ENCODE measurements at regions not wholly inside any gene's neighbourhood (a gene's known extent, or its start where the extent isn't known, plus 50 kb on each side); places are given as distances from the start of the nearest gene placed in this dataset.

DNA sequence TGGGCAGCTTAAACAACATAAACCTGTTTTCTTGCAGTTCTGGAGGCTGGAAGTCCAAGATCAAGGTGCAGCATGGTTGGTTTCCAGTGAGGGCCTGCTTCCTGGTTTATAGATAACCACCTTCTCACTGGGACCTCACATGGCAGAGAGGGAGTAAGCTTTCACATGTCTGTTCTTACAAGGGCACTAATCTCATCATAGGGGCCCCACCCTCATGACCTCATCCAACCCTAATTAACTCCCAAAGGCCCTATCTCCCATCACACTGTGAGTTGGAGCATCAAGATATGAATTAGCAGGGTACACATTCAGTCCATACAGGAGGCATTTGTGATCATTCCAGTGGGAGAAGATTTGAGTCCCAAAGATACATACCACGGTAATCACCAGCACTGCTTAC lies 50.5 kb upstream of the GRIN2A start:
- Histone ChIP-seq H3K9me3 (peaks cover 0 to 30% (median 24%) of the 10 kb centered on the region in 4 donors), H3K27me3 (peaks cover 0 to 7% (median 0%) of the 10 kb centered on the region in 3 donors), H3K27ac (no peak overlapping the region), H3K4me3 (no peak overlapping the region), H3K4me1 (no peaks in the 10 kb centered on the region), H3K36me3 (no peaks in the 10 kb centered on the region)
- intact Hi-C loops (cut with DNase I; ENCODE audit: low total_unique reads): no loop called here
- no peak for TF ChIP-seq POLR2A (IDR thresholded peaks at IDR 0.05)
- TF ChIP-seq, protein P1, sequence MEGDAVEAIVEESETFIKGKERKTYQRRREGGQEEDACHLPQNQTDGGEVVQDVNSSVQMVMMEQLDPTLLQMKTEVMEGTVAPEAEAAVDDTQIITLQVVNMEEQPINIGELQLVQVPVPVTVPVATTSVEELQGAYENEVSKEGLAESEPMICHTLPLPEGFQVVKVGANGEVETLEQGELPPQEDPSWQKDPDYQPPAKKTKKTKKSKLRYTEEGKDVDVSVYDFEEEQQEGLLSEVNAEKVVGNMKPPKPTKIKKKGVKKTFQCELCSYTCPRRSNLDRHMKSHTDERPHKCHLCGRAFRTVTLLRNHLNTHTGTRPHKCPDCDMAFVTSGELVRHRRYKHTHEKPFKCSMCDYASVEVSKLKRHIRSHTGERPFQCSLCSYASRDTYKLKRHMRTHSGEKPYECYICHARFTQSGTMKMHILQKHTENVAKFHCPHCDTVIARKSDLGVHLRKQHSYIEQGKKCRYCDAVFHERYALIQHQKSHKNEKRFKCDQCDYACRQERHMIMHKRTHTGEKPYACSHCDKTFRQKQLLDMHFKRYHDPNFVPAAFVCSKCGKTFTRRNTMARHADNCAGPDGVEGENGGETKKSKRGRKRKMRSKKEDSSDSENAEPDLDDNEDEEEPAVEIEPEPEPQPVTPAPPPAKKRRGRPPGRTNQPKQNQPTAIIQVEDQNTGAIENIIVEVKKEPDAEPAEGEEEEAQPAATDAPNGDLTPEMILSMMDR (IDR thresholded peaks at IDR 0.05): no peak
- no peak for TF ChIP-seq POLR2AphosphoS5 (IDR thresholded peaks at IDR 0.05)
- TF ChIP-seq EP300 (IDR thresholded peaks at IDR 0.05): no peak
- no peak for DNase-seq
- WGBS, 5 donors: 81 to 98% (median 90%) methylated on average over 1 of the region's 1 CpG

DNA sequence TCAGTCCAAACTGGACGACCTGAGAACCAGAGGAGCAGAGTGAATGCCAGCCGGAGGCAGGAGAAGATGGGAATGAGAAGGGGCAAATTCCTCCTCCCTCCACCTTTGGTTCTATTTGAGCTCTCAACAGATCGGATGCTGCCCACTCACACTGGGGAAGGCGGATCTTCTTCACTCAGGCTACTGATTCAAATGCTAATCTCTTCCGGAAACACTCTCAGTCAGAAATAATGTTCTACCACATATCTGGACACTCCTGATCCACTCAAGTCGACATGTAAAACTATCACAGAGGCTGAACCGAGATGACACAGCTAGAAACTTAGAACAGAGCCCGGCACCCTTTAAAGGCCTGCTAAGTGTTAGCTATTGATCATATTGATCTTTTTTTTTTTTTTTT lies 57.4 kb upstream of the GRIN2A start:
- Histone ChIP-seq H3K27me3 (peaks cover 0 to 28% (median 0%) of the 10 kb centered on the region in 3 donors), H3K4me1 (no peaks in the 10 kb centered on the region), H3K27ac (no peak overlapping the region), H3K9me3 (no peaks in the 10 kb centered on the region), H3K4me3 (no peak overlapping the region), H3K36me3 (no peaks in the 10 kb centered on the region)
- intact Hi-C loops (cut with DNase I; ENCODE audit: low total_unique reads): no loop called here
- DNase-seq: no peak
- 62 to 75% (median 72%) methylated on average over 8 of the region's 8 CpGs for WGBS, 5 donors
- no peak for TF ChIP-seq POLR2AphosphoS5 (IDR thresholded peaks at IDR 0.05)
- no peak for TF ChIP-seq EP300 (IDR thresholded peaks at IDR 0.05)
- TF ChIP-seq, protein P1 (IDR thresholded peaks at IDR 0.05): no peak
- TF ChIP-seq POLR2A (IDR thresholded peaks at IDR 0.05): no peak

DNA sequence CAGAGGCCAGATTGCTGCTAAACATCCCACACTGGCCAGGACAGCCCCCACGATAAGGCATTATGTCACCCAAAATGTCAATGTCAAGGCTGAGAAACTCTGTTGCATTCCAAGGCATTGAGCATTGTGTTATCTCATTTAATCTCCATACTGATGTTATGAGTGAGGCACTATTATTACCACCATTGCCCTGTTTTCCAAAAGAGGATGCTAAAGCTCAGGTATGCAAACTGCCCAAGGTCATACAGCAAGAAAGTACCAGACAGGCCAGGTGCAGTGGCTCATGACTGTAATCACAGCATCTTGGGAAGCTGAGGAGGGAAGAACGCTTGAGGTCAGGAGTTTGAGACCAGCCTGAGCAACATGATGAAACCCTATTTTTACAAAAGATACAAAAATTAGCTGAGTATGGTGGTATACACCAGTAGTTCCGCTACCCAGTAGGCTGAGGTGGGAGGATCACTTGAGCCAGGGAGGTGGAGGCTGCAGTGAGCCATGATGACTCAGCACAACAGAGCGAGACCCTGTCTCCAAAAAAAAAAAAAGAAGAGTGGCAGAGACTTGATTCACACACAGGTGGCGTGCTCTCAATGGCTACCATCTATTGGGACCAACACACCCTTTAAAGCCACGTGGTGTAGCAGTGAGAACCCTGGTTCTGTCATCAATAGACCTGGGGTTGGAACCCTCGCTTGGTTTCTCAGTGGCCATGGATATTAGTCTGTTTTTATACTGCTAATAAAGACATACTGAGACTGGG lies 58.8 kb upstream of the GRIN2A start:
- Histone ChIP-seq H3K9me3 (no peaks in the 10 kb centered on the region), H3K27me3 (peaks cover 0 to 33% (median 0%) of the 10 kb centered on the region in 3 donors), H3K27ac (no peak overlapping the region), H3K4me3 (no peak overlapping the region), H3K4me1 (peaks cover 0 to 7% (median 0%) of the 10 kb centered on the region in 4 donors), H3K36me3 (no peaks in the 10 kb centered on the region)
- 67 to 81% (median 77%) methylated on average over 7 of the region's 7 CpGs for WGBS, 5 donors
- no peak for DNase-seq
- TF ChIP-seq EP300 (IDR thresholded peaks at IDR 0.05) (no peak), POLR2A (IDR thresholded peaks at IDR 0.05) (no peak)
- intact Hi-C loops (cut with DNase I; ENCODE audit: low total_unique reads): no loop called here

DNA sequence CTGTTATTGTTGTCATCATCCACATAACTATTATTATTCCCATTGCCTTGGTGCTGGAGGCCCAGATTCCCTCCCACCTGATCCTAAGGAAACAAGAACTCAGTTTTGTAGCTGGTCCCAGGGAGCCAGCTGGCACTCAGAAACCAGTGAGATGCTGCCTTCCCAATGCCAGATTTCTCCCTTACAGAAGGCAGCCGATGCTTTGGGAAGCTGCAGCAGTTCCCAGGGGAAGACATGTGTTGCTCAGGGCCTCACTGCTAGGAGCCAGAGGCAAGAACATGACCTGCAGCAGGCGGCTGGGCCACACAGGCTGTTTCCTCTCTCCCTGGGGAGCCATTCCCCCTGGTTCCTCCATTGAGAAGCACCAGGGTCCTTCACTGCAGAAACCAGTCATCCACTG lies 59.9 kb upstream of the GRIN2A start:
- Histone ChIP-seq H3K27ac (no peak overlapping the region), H3K4me3 (no peak overlapping the region), H3K36me3 (no peaks in the 10 kb centered on the region), H3K9me3 (no peaks in the 10 kb centered on the region), H3K4me1 (peaks cover 0 to 7% (median 0%) of the 10 kb centered on the region in 4 donors), H3K27me3 (peaks cover 0 to 32% (median 0%) of the 10 kb centered on the region in 3 donors)
- intact Hi-C loops (cut with DNase I; ENCODE audit: low total_unique reads): no loop called here
- DNase-seq: peak in 1 of 2 donors; percentile 18
- TF ChIP-seq, protein P1 (IDR thresholded peaks at IDR 0.05): no peak
- TF ChIP-seq POLR2AphosphoS5 (IDR thresholded peaks at IDR 0.05) (no peak), POLR2A (IDR thresholded peaks at IDR 0.05) (no peak), EP300 (IDR thresholded peaks at IDR 0.05) (no peak)
- WGBS, 5 donors: 21 to 60% (median 51%) methylated on average over 2 of the region's 2 CpGs

DNA sequence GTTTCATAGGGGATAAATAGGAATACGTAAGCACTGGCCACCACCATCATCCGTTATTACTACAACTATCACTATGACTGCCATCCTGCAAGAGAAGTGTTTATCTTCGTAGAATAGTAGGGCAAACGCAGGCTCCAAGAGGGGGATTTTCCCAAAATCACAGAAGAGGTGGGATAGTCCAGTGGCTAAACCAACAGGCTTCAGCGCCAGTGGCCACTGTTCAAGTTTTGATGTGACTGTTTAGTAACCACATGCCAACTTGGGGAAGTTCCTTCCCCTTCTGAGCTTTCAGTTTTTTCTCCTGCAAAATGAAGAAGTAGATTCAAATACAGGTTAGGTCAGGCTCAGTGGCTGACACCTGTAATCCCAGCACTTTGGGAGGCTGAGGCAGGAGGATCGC lies 60.7 kb upstream of the GRIN2A start:
- Histone ChIP-seq H3K9me3 (no peaks in the 10 kb centered on the region), H3K36me3 (no peaks in the 10 kb centered on the region), H3K27ac (no peak overlapping the region), H3K27me3 (peaks cover 0 to 25% (median 0%) of the 10 kb centered on the region in 3 donors), H3K4me3 (no peak overlapping the region), H3K4me1 (peaks cover 0 to 7% (median 0%) of the 10 kb centered on the region in 4 donors)
- DNase-seq: no peak
- intact Hi-C loops (cut with DNase I; ENCODE audit: low total_unique reads): no loop called here
- WGBS, 5 donors: 78 to 90% (median 83%) methylated on average over 6 of the region's 6 CpGs
- TF ChIP-seq EP300 (IDR thresholded peaks at IDR 0.05) (no peak), POLR2A (IDR thresholded peaks at IDR 0.05) (no peak), POLR2AphosphoS5 (IDR thresholded peaks at IDR 0.05) (no peak)
- TF ChIP-seq, protein P1 (IDR thresholded peaks at IDR 0.05): no peak

All from stomach (tissue), 8 donors.